ENCODE measurements at regions not wholly inside any gene's neighbourhood (a gene's known extent, or its start where the extent isn't known, plus 50 kb on each side); places are given as distances from the start of the nearest gene placed in this dataset.

- TF ChIP-seq CTCF (conservative IDR thresholded peaks at IDR 0.05 in 1 of 2, IDR thresholded peaks at IDR 0.05 in 1 of 2; ENCODE audit: low read depth in 1 of 2, low read length in 2 of 2) (no peak), EZH2 (IDR thresholded peaks at IDR 0.05; ENCODE audit: low read length, missing control alignments) (no peak)
These were observed 77.9 kb upstream of the RHOBTB1 start for GRCh38 chr10:61021926-61022325.

Measured in fibroblast of lung (primary cell).